Thymus (tissue), 11 donors: ENCODE measurements at regions not wholly inside any gene's neighbourhood (a gene's known extent, or its start where the extent isn't known, plus 50 kb on each side); places are given as distances from the start of the nearest gene placed in this dataset.

Source experiments
- DNase-seq, 9 donors: peaks; one replicate each; pipeline ENCODE4 v3.0.0-alpha.2; 2013; ENCODE audit warnings: low spot score in 9 of 9, low read depth in 6 of 9, missing footprints in 1 of 9
- H3K27ac ChIP-seq, 2 donors: one replicate each; pipeline ENCODE4 v1.5.1; 2013; ENCODE audit warnings: control low read depth in 1 of 2, low read depth in 1 of 2, low read length in 1 of 2, mild to moderate bottlenecking in 1 of 2, moderate library complexity in 1 of 2
- H3K27me3 ChIP-seq, 2 donors: one replicate each; pipeline ENCODE4 v1.5.1; 2013; ENCODE audit warnings: low read length in 1 of 2; ENCODE audit not compliant: control insufficient read depth in 2 of 2, insufficient read depth in 1 of 2
- H3K36me3 ChIP-seq, 2 donors: one replicate each; pipeline ENCODE4 v1.5.1; 2013; ENCODE audit warnings: low read length in 1 of 2, mild to moderate bottlenecking in 1 of 2, moderate library complexity in 1 of 2; ENCODE audit not compliant: control insufficient read depth in 2 of 2, insufficient read depth in 2 of 2
- H3K4me1 ChIP-seq, 2 donors: one replicate each; pipeline ENCODE4 v1.5.1; 2013; ENCODE audit warnings: low read length in 2 of 2; ENCODE audit not compliant: control insufficient read depth in 2 of 2, insufficient read depth in 2 of 2
- H3K4me3 ChIP-seq, 2 donors: one replicate each; pipeline ENCODE4 v1.5.1; 2013; ENCODE audit warnings: low read length in 2 of 2, control low read depth in 1 of 2, mild to moderate bottlenecking in 1 of 2
- H3K9me3 ChIP-seq, 2 donors: one replicate each; pipeline ENCODE4 v1.5.1; 2013; ENCODE audit warnings: low read length in 1 of 2, mild to moderate bottlenecking in 1 of 2; ENCODE audit not compliant: control insufficient read depth in 2 of 2, insufficient read depth in 1 of 2
- WGBS: extraction: QIAGEN DNeasy Blood & Tissue Kit; methylation state at CpG from one replicate; pipeline ENCODE4 v1.1.7; 2013; 5-methylcytosine and 5-hydroxymethylcytosine counted together
- donor health status: healthy.

GRCh38 chr3:154060238-154061000 lies 60.8 kb upstream of the ARHGEF26 start:
- WGBS, result 94% methylated on average over 4 of the region's 4 CpGs
- Histone ChIP-seq H3K4me3 (no peak overlapping the region), H3K9me3 (no peaks in the 10 kb centered on the region), H3K27me3 (no peaks in the 10 kb centered on the region), H3K27ac (no peak overlapping the region), H3K36me3 (no peaks in the 10 kb centered on the region), H3K4me1 (no peaks in the 10 kb centered on the region)
- no peak for DNase-seq

GRCh38 chr3:154061001-154061370 lies 60.2 kb upstream of the ARHGEF26 start:
- no peak overlapping the region for H3K4me3 ChIP-seq
- no peak overlapping the region for H3K27ac ChIP-seq
- no peaks in the 10 kb centered on the region for H3K9me3 ChIP-seq
- 91% methylated on average over 3 of the region's 3 CpGs for WGBS
- H3K36me3 ChIP-seq, result no peaks in the 10 kb centered on the region
- H3K27me3 ChIP-seq, result no peaks in the 10 kb centered on the region
- H3K4me1 ChIP-seq, result no peaks in the 10 kb centered on the region
- DNase-seq, result no peak

DNA sequence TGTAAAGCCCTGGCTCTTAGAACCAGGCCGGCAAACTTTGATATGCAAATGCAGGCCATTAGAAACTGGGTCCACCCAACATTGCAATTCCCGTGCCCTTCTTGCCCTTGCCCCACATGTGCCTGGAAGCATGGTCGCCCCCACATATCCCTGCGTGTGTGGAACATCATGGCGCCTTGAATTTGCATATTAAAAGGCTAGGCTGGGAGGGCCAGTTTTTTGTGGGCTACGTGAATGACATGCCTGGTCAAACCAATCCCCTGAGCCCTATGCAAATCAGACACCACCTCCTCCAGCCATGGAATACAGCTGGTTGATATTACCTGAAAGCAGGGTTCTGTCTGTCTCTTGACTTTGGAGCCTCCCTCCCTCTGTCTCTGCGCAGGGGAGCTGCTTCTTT lies 58.7 kb upstream of the ARHGEF26 start:
- Histone ChIP-seq H3K4me1 (no peaks in the 10 kb centered on the region), H3K9me3 (no peaks in the 10 kb centered on the region), H3K4me3 (no peak overlapping the region), H3K27ac (no peak overlapping the region), H3K36me3 (no peaks in the 10 kb centered on the region), H3K27me3 (no peaks in the 10 kb centered on the region)
- 97% methylated on average over 7 of the region's 7 CpGs for WGBS
- DNase-seq, result no peak

DNA sequence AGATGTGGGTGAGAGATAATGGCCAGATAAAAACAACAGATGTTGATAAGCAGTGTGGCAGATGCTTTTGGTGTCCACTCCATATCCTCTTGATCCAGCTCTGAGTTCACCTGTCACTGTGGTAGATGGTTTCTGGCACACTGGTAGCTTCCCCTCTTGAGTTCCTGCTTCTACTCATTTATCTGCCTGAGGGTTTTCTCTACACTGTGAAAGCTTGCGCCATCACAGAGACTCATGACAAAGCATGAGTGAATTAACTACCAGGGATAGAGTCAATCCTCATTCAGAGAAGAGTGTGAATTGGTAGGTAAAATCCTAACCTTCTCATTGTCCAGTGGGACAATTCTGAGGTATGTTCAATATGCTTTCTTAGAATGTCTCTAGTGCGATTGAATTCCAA lies 50.0 kb upstream of the ARHGEF26 start:
- Histone ChIP-seq H3K27me3 (no peaks in the 10 kb centered on the region), H3K4me1 (no peaks in the 10 kb centered on the region), H3K9me3 (no peaks in the 10 kb centered on the region), H3K27ac (no peak overlapping the region), H3K4me3 (no peak overlapping the region), H3K36me3 (no peaks in the 10 kb centered on the region)
- no peak for DNase-seq
- WGBS, result 97% methylated on average over 2 of the region's 2 CpGs
